Stomach (tissue), 4 donors: ENCODE measurements at regions not wholly inside any gene's neighbourhood (a gene's known extent, or its start where the extent isn't known, plus 50 kb on each side); places are given as distances from the start of the nearest gene placed in this dataset.

Source experiments
- EP300 ChIP-seq: sonication (generic); formaldehyde crosslinking; IDR thresholded peaks from one replicate; pipeline ENCODE4 v1.6.1; 2017; ENCODE audit warnings: antibody characterized with exemption
- POLR2A ChIP-seq, 4 donors: fragments of 450-650 bp; IDR thresholded peaks; one replicate each; pipeline ENCODE4 v1.6.1; 2016; ENCODE audit warnings: antibody characterized with exemption in 4 of 4, control low read depth in 2 of 4, mild to moderate bottlenecking in 1 of 4, moderate library complexity in 1 of 4
- POLR2AphosphoS5 ChIP-seq, 3 donors: sonication (generic); formaldehyde crosslinking; IDR thresholded peaks; one replicate each; pipeline ENCODE4 v1.6.1; 2016; ENCODE audit warnings: antibody characterized with exemption in 3 of 3
- TF ChIP-seq, protein P1 (sequence below), 7 experiments: fragments of 450-650 bp in 4 of 7; fragments of 200-600 bp in 3 of 7; sonication (generic) in 3 of 7; IDR thresholded peaks; one replicate each; pipeline ENCODE4 v1.5.1; 2016 to 2019; ENCODE audit warnings: antibody characterized with exemption in 7 of 7, control low read depth in 2 of 7, mild to moderate bottlenecking in 1 of 7

DNA sequence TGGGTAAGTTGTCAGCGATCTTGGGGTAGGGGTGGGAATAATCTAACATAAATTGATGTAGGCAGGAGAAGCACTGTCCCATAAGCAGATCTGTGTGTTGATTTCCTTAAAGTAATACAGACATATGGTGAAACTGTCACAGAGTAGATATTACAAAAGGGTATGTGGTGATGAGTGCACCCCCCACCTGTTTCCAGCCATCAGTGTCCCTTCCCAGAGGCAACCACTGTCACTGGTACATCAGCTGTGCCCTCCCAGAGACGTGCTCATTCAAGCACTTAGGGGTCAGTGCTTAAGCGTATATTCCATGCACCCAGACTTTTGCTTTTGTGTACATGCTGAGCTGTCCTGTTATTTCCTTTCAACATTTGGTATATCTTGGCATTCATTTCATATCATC is 94.3 kb upstream of the PITX1 start:
- TF ChIP-seq, protein P1, sequence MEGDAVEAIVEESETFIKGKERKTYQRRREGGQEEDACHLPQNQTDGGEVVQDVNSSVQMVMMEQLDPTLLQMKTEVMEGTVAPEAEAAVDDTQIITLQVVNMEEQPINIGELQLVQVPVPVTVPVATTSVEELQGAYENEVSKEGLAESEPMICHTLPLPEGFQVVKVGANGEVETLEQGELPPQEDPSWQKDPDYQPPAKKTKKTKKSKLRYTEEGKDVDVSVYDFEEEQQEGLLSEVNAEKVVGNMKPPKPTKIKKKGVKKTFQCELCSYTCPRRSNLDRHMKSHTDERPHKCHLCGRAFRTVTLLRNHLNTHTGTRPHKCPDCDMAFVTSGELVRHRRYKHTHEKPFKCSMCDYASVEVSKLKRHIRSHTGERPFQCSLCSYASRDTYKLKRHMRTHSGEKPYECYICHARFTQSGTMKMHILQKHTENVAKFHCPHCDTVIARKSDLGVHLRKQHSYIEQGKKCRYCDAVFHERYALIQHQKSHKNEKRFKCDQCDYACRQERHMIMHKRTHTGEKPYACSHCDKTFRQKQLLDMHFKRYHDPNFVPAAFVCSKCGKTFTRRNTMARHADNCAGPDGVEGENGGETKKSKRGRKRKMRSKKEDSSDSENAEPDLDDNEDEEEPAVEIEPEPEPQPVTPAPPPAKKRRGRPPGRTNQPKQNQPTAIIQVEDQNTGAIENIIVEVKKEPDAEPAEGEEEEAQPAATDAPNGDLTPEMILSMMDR (IDR thresholded peaks at IDR 0.05): no peak
- TF ChIP-seq POLR2AphosphoS5 (IDR thresholded peaks at IDR 0.05) (no peak), POLR2A (IDR thresholded peaks at IDR 0.05) (no peak), EP300 (no peak)
